IPS DF 6.9 (cell line): ENCODE measurements at regions not wholly inside any gene's neighbourhood (a gene's known extent, or its start where the extent isn't known, plus 50 kb on each side); places are given as distances from the start of the nearest gene placed in this dataset.
"Not testable (repeated sequence)": the region's sequence is repeated elsewhere in the genome, so short reads cannot be mapped to it uniquely, and the experiment has no call there.

Experiments
- DNase-seq: peaks from one replicate; pipeline ENCODE4 v3.0.0-alpha.2; 2013; ENCODE audit warnings: low read depth, low spot score
- H3K27ac ChIP-seq: one replicate; pipeline ENCODE4 v1.5.1; 2013; ENCODE audit warnings: low read length, control low read depth
- H3K27me3 ChIP-seq: 2 replicates; pipeline ENCODE4 v1.6.1; 2013; ENCODE audit warnings: mild to moderate bottlenecking, low read length; ENCODE audit not compliant: control insufficient read depth, insufficient read depth
- H3K36me3 ChIP-seq: 2 replicates; pipeline ENCODE4 v1.6.1; 2013; ENCODE audit warnings: low read length; ENCODE audit not compliant: control insufficient read depth, insufficient read depth
- H3K4me1 ChIP-seq: 2 replicates; pipeline ENCODE4 v1.6.1; 2013; ENCODE audit warnings: low read length; ENCODE audit not compliant: control insufficient read depth, insufficient read depth
- H3K4me3 ChIP-seq: 2 replicates; pipeline ENCODE4 v1.5.1; 2013; ENCODE audit warnings: mild to moderate bottlenecking, low read length
- H3K9me3 ChIP-seq: 2 replicates; pipeline ENCODE4 v1.6.1; 2013; ENCODE audit warnings: low read length, inconsistent platforms; ENCODE audit not compliant: control insufficient read depth, insufficient read depth
- WGBS: extraction: QIAGEN DNeasy Blood & Tissue Kit; methylation state at CpG from one replicate; pipeline ENCODE4 v1.1.7; 2013; ENCODE audit warnings: mixed read lengths, missing lambda C conversion rate; ENCODE audit not compliant: insufficient read length, insufficient coverage; 5-methylcytosine and 5-hydroxymethylcytosine counted together

DNA sequence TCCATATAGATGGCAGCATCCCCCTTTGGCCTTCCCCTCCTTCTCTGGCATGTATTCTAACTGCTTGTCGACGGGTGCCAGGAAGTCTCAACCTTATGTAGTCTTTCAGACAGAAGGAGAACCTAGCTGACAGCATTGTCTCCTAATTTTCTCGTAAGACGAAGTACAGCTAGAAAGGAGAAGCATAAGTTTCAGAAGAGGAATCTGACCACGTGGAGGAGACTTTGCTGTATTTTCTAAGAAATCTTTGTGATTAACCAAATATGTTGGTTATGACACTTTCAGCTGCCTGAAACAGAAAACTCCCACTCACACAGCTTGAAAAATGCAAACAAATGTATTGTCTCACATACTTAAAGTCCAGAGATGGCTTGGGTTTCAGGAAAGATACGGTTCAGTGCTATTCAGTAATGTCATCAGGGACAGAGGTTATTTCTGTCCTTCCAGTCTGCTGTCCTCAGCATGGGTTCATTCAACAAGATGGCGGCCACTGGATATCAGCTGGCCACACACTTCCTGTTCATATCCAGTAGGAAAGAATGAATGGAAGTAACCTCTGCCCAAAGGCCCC is 109.5 kb upstream of the ZNF648 start:
- no peak for DNase-seq
- no peak overlapping the region for H3K27ac ChIP-seq
- no peaks in the 10 kb centered on the region for H3K4me1 ChIP-seq
- H3K36me3 ChIP-seq, result no peaks in the 10 kb centered on the region
- H3K27me3 ChIP-seq, result no peaks in the 10 kb centered on the region
- no peaks in the 10 kb centered on the region for H3K9me3 ChIP-seq
- no CpG with 5 or more reads among the region's 7 CpGs for WGBS
- no peak overlapping the region for H3K4me3 ChIP-seq

DNA sequence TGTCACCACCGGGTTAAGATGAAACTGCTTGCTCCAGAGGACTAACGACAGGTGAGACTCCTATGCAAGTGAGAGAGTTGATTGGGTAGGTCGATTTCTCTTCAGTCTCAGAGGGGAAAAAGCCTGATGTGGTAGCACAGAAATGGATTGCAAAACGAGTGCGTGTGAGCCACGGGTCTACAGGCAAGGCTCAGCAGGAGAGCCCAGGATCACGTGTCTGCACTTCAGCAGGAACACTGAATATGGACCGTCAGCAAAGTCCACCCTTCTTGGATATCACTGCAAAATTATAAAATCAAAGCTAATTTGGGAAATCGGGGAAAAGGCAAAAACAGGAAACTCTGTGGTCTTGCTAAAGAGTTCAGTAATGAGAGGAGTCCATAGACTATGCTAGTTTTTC is 107.7 kb upstream of the ZNF648 start:
- Histone ChIP-seq H3K27ac (no peak overlapping the region), H3K4me1 (no peaks in the 10 kb centered on the region), H3K36me3 (no peaks in the 10 kb centered on the region), H3K9me3 (no peaks in the 10 kb centered on the region), H3K4me3 (no peak overlapping the region), H3K27me3 (no peaks in the 10 kb centered on the region)
- no CpG with 5 or more reads among the region's 9 CpGs for WGBS
- no peak for DNase-seq

DNA sequence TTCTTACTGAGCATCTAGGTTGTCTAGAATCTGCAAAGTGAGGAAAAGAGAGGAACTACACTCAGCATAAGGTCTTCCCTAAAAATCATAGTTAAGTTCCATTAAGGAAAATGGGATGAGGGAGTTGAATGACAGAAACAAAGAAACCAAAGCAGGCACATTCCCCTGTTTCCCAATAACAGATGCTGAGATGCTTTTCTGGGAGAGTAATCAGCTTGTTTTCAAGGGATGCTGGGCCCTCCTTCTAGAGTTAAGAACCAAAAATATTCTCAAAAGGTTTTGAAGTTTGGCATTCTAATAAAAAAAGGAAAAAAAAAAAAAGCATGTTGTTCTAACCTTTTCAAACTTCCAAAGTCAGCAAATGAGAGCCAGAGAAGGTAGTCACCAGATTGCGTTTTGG is 105.2 kb upstream of the ZNF648 start:
- Histone ChIP-seq H3K27ac (no peak overlapping the region), H3K27me3 (no peaks in the 10 kb centered on the region), H3K4me1 (no peaks in the 10 kb centered on the region), H3K9me3 (no peaks in the 10 kb centered on the region), H3K4me3 (no peak overlapping the region), H3K36me3 (no peaks in the 10 kb centered on the region)
- no peak for DNase-seq
- no CpG with 5 or more reads among the region's 1 CpG for WGBS

DNA sequence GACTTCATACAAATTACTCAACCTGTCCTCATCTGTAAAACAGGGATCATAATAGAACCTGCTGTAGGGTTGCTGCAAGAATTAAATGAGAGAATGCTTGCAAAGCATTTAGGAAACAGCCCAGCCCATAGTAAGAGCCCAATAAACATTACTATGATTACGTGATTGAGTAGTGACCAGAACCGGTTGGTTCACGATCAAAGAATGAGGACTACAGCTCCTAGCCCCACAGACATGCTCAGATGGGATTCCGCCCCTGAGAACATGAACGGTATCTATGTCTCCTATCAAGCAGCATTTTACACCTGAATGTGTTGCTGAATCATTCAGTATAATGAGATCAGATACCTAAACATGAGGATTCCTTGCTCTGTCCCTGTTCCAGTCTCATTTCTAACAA is 104.8 kb upstream of the ZNF648 start:
- Histone ChIP-seq H3K4me3 (no peak overlapping the region), H3K4me1 (no peaks in the 10 kb centered on the region), H3K27ac (no peak overlapping the region), H3K27me3 (no peaks in the 10 kb centered on the region), H3K9me3 (no peaks in the 10 kb centered on the region), H3K36me3 (no peaks in the 10 kb centered on the region)
- no peak for DNase-seq
- WGBS, result no CpG with 5 or more reads among the region's 5 CpGs

DNA sequence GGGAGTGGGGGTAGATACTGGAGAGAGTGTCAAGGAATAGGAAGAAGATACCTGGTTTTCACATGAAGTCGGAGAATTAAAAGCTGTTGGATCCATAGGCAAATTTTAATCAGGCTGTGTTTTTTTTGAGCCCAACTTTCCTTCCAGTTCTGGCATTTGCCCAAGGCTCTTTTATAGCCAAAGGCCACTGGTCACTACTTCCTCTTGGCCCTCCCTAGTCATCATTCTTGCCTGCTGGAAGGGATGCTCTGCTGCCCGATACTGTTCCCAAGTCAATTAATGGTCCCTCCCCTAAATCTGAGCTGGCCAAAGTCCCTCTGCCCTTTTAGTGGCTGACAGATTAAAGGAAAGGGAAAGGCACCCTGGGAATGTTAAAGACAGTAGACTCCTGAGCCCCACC is 102.8 kb upstream of the ZNF648 start:
- Histone ChIP-seq H3K4me3 (no peak overlapping the region), H3K9me3 (no peaks in the 10 kb centered on the region), H3K36me3 (no peaks in the 10 kb centered on the region), H3K27me3 (no peaks in the 10 kb centered on the region), H3K27ac (no peak overlapping the region), H3K4me1 (no peaks in the 10 kb centered on the region)
- no CpG with 5 or more reads among the region's 2 CpGs for whole genome bisulfite sequencing
- no peak for DNase-seq

DNA sequence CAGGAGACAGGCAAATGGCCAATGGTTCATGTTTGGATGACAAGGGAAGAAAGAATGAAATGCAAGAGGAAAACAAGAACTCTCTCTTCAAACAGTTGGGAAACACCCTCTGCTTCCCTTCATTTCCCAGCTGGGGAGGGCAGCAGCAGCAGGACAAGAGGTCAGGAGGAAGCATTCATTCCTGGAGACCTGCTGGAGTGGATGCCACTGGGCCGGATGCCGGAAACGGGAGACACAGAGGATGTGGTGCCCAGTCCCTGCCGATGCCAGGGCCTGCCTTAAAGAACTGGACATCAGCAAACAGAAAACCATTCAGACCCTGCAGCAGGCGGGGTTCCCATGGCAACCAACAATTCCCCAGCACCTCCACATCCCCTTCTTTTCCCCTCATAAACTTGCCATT is 102.3 kb upstream of the ZNF648 start:
- H3K9me3 ChIP-seq, result no peaks in the 10 kb centered on the region
- DNase-seq, result no peak
- H3K36me3 ChIP-seq, result no peaks in the 10 kb centered on the region
- H3K27me3 ChIP-seq, result no peaks in the 10 kb centered on the region
- H3K4me3 ChIP-seq, result no peak overlapping the region
- WGBS, result no CpG with 5 or more reads among the region's 5 CpGs
- no peak overlapping the region for H3K27ac ChIP-seq
- no peaks in the 10 kb centered on the region for H3K4me1 ChIP-seq

DNA sequence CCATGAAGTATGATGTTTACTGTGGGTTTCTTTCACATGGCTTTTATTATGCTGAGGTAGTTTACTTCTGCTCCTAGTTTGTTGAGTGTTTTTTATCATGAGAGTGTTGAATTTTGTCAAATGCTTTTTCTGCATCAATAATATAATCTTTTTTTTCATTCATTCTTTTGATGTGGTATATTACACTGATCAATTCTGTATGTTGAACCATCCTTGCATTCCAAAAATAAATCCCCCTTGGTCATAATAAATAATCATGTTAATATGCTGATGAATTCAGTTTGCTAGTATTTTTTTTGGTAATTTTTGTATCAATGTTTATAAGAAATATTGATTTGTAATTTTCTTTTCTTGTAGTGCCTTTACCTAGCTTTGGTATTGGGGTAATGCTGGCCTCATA is 97.9 kb upstream of the ZNF648 start:
- DNase-seq, result no peak
- Histone ChIP-seq H3K36me3 (no peaks in the 10 kb centered on the region), H3K4me3 (no peak overlapping the region), H3K9me3 (no peaks in the 10 kb centered on the region), H3K27ac (no peak overlapping the region), H3K27me3 (no peaks in the 10 kb centered on the region), H3K4me1 (no peaks in the 10 kb centered on the region; the same call in 1 of the 2 replicates)

DNA sequence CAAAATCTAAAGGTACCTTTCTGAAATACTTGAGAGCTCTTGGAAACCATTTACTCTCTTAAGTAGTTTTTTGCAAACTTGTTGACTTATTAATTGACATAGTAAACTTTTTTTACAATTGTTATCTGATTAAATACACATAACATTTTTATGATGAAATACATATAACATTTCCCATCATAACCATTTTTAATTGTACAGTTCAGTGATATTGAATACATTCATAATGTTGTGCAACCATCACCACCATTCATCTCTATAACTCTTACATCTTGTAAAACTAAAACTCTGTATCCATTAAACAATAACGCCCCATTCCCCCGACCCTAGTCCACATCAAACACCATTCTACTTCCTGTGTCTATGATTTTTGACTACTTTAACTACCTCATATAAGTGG is 95.7 kb upstream of the ZNF648 start:
- no peak for DNase-seq
- Histone ChIP-seq H3K27ac (no peak overlapping the region), H3K27me3 (no peaks in the 10 kb centered on the region), H3K9me3 (no peaks in the 10 kb centered on the region), H3K36me3 (no peaks in the 10 kb centered on the region), H3K4me1 (no peaks in the 10 kb centered on the region; the same call in 1 of the 2 replicates), H3K4me3 (no peak overlapping the region)
- WGBS, result 100% methylated on average over 2 of the region's 2 CpGs

DNA sequence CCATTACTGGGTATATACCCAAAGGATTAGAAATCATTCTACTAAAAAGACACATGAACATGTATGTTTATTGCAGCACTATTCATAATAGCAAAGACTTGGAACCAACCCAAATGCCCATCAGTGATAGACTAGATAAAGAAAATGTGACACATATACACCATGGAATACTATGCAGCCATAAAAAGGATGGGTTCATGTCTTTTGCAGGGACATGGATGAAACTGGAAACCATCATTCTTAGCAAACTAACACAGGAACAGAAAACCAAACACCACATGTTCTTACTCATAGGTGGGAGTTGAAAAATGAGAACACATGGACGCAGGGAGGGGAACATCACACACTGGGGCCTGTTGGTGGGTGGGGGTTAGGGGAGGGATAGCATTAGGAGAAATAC is 92.9 kb upstream of the ZNF648 start:
- WGBS, result no CpG with 5 or more reads among the region's 1 CpG
- not testable (repeated sequence) for H3K36me3 ChIP-seq, H3K4me1 ChIP-seq, H3K9me3 ChIP-seq, H3K27me3 ChIP-seq, H3K4me3 ChIP-seq, H3K27ac ChIP-seq, DNase-seq

DNA sequence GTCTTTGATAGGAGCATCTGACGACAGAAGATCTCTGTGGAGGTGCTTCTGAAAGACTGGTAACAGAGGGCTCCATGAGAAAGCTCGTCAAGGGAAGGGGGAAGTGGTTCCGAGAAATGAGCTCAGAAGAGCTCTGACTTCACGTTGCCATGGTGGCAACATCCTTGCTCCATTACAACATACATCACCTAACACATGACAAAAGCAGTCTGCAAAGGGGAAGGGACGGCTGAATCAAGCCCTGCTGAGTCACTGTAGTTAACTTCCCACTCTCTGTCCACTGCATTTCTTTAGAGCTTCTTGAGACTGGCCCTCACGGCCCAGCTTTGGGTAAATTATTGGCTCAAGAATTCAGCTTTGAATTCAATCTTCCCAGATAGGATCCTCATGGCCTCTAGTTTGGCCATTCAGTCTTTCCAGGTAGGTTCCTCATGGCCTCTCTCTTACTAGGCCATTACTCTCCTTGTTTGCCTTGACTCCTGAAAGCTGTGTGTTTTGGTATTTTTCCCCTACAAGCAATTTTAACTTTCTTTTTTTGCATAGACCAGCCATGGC is 88.0 kb upstream of the ZNF648 start:
- Histone ChIP-seq H3K27ac (no peak overlapping the region), H3K9me3 (no peaks in the 10 kb centered on the region), H3K4me3 (no peak overlapping the region), H3K27me3 (no peaks in the 10 kb centered on the region), H3K36me3 (no peaks in the 10 kb centered on the region), H3K4me1 (no peaks in the 10 kb centered on the region)
- WGBS, result no CpG with 5 or more reads among the region's 6 CpGs
- no peak for DNase-seq

DNA sequence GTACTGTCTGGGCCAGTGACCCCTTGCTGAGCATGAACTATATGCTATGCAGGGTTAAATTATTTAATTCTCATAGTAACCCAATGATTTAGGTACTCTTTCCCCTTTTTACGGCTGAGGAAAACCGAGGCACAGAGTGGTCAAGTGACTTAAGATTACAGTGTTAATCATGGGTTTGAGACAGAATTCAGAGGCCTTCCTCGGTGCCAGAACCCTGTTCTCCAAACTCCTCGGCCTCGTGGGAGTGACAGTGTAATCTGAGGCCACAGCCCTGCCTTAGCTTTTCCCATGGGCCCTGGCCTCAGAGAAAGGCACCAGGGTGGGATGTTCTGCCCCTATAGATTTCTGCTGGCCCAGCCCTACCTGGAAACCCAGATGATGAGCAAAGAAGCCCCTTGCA is 86.4 kb upstream of the ZNF648 start:
- Histone ChIP-seq H3K9me3 (no peaks in the 10 kb centered on the region), H3K4me1 (peaks cover 3% of the 10 kb centered on the region), H3K27ac (no peak overlapping the region), H3K36me3 (no peaks in the 10 kb centered on the region), H3K4me3 (no peak overlapping the region), H3K27me3 (no peaks in the 10 kb centered on the region)
- no CpG with 5 or more reads among the region's 5 CpGs for WGBS
- DNase-seq, result no peak
